H7 (cell line): ENCODE measurements at regions not wholly inside any gene's neighbourhood (a gene's known extent, or its start where the extent isn't known, plus 50 kb on each side); places are given as distances from the start of the nearest gene placed in this dataset.

Experiments used
- DNase-seq: peaks from one replicate; pipeline ENCODE4 v3.0.0; 2012
- H3K27me3 ChIP-seq: 2 replicates; pipeline ENCODE4 v1.6.0; 2011; ENCODE audit warnings: mild to moderate bottlenecking, low read length; ENCODE audit not compliant: control insufficient read depth, insufficient read depth
- H3K36me3 ChIP-seq: replicated peaks from 2 replicates; pipeline ENCODE4 v1.5.1; 2011; ENCODE audit warnings: low read length; ENCODE audit not compliant: control insufficient read depth, insufficient read depth
- H3K4me3 ChIP-seq: 2 replicates; pipeline ENCODE4 v1.5.1; 2011; ENCODE audit warnings: low read depth, mild to moderate bottlenecking, control low read depth, low read length, moderate library complexity; ENCODE audit not compliant: insufficient read depth

DNA sequence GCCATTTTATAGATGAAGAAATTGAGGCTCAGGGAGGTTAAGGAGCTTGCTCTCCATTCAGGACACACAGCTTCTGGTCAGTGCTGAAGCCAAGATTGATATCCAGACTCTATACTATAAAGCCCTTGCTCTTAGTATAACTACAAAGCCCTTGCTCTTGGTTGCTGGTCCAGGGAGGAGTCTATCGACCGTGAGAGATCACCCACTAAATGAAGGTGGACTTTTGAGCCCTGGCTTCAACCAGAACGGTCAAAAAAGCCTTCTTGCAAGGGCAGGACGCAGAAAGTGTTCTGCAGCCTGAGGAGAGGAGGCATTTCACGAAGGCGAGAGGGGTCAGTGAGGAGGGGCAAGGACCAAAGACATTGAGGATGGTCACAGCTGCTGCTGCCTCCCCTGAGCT lies 176.3 kb downstream of the CYP26A1 start:
- H3K27me3 ChIP-seq, result no peaks in the 10 kb centered on the region
- no peaks in the 10 kb centered on the region for H3K36me3 ChIP-seq
- no peak overlapping the region for H3K4me3 ChIP-seq
- DNase-seq, result no peak

DNA sequence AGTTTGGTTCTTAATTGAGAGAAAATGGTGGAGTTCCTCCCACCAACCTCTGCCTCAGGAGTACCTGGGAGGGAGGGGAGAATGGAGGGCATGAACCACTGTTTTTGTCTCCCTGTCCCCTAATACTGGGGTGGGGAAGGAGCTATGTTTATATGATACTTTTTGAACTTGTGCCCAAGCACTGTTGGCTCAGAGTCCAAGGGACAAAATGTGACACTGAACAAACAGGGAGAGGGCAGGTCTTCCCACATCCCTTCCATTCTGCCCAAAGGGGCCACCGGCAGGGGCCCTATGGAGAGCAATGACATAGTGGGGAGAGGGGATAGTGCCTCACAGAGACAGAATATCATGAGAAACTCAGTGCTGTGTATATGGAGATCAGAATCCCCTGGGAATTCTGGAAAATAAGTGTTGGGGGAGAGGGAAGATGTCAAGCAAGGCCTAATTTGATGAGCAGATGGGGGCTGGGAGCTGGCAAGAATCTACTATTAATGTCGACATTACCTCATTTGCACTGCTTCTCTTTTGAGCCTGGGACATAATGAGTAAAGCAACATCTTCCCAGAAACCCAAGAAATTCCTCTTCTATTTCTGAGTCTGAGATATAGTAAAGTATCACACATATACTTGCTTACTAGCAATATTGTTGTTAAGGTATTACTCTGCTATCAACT lies 180.6 kb downstream of the CYP26A1 start:
- H3K27me3 ChIP-seq, result no peaks in the 10 kb centered on the region
- DNase-seq, result no peak
- no peaks in the 10 kb centered on the region for H3K36me3 ChIP-seq
- no peak overlapping the region for H3K4me3 ChIP-seq

- Histone ChIP-seq H3K4me3 (no peak overlapping the region), H3K36me3 (no peaks in the 10 kb centered on the region), H3K27me3 (no peaks in the 10 kb centered on the region)
- no peak for DNase-seq
Observed at GRCh38 chr10:93255546-93255945, 181.9 kb downstream of the CYP26A1 start.
